Umbilical cord (tissue), 1 donor: ENCODE measurements at regions not wholly inside any gene's neighbourhood (a gene's known extent, or its start where the extent isn't known, plus 50 kb on each side); places are given as distances from the start of the nearest gene placed in this dataset.

Experiments
- DNase-seq: peaks from one replicate; pipeline ENCODE4 v3.0.0-alpha.2; 2015; ENCODE audit warnings: low spot score

DNA sequence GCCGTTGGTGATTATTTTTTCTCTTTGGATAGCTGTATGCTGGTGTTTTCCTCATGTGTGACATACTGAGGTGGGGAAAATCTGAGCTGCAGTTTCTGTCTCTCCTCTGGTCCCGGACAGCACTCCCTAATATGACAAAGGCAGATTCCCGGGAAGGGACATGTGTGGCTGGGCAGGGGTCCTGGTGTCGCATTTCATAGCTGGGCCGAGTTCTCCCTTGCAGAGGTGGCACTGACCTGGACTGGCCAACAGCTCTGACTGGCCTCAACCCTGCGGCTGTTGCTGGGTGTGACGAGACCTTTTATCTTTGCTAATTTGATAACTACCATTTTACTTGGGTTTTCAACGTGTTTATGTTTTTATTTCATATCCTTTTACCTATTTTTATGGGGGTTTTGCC lies 248.6 kb upstream of the TCERG1L start:
- DNase-seq, result no peak

DNA sequence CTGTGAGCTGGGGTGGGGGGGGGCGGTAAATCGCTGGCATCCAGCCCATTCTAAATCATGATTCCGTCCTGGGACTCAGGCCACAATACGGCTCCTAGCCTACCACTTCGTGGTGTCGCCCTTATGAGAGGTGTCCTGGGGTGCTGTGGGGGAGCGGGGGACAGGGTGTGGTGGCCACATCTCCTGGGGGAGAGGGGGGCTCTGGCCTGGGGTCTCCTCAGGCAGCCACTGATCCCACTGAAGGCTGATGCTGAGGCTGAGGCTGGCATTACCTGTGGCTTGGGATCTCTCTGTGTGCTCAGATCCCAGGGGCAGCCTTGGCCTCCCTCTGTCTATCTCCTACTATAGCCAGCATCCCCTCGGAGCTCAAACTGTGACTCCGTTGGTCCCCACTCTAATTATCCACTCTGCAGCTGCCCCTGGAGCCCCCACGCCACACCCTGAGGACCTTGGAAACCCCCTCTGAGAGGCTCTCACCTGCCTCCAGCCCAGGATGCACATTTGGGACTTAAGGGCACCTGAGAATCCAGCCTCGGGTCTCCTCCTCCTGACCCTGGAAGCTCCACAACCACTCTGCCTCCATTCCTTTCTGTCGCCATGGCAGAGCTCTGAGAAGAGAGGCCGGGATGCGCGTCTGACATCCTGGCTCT lies 249.3 kb upstream of the TCERG1L start:
- DNase-seq, result no peak

DNA sequence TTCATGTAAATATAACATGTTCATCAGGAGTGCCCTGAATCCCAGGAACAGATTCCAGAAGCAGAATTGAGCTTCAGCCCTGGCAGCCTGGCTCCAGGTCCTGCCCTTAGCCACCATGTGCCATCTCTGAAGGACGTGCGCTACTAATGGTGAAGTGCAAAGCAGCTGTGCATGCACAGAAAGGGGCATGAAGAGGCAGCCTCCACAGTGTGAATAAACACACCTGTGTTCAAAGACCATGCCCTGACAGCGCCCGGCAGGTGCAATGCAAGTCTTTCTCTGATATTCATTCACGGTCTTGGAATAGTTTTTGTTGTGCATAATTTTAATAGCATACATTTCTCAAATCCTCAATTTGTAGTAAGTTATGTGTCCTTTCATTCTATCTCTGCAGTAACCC lies 250.4 kb upstream of the TCERG1L start:
- DNase-seq, result no peak

DNA sequence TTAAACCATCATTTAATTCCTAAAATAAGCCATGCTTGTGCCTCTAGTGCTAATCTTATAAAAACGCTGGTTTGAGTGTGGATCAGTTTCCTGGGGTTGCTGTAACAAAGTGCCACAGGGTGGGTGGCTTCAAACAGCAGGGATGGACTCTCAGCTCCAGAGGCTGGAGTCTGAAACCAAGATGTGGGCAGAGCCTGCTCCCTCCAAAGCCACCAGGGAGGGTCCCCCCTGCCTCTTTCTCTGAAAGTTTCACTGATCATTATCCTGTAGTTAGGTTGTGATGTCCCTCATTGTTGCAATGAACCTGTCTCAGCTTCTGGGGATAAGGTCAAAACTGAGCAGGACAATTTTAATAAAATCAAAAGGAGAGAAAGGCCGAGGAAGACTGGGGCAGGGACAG lies 251.9 kb upstream of the TCERG1L start:
- DNase-seq, result no peak

DNA sequence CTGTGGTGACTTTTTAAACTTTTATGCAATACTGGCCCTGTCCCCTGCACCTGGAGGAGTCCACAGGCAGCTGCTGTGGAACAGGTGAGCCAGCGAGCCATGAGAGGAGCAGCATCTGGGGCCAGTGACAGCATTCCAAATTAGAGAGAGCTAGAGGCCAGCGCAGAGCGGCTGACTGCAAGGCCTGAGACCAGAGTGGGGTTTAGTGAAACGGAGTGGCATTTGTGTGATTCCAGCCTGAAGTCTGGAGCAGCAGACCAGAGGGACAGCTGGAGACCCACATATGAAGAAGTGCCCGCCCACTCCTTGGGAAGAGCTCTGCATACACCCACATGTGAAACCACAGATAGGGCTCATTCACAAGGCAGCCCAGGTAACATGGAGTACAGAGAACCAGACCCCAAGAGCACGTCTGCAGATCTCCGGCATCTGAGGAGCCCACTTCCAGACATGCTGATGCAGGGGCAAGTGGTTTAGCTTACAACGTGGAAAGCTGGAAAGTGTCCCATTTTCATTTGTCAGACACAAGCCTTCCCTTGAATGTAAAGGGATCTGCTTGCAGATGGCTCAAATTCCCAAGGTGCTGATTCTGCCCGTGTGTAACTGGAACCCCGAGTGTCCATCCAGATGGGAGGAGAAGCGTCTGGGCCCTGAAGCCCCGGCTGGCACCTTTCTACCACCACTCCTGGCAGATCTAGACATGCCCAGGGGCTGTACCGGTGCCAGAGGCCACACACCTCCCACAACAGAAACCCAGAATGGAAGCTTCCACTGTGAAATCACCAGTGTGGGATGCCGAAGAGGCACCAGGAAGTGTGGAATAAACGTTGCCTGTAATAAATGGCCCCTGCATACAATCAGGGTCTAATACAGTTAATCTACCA lies 256.0 kb upstream of the TCERG1L start:
- DNase-seq, result no peak

DNA sequence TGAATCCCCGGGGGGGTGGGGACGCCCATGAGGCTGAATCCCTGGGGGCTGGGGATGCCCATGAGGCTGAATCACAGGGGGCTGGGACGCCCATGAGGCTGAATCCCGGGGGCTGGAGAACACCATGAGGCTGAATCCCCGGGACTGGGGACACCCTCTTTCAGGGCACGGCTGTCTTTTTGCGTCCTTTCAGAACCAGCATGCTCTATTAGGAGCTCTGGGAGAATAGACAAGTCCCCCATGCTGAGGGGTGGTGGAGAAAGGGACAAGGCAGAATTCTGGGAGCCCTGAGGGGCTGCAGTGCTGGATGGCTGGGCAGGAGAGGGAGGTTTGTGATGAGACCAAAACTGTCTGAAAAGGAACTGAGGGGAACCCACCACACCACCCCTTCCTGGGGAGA lies 257.3 kb upstream of the TCERG1L start:
- no peak for DNase-seq

DNA sequence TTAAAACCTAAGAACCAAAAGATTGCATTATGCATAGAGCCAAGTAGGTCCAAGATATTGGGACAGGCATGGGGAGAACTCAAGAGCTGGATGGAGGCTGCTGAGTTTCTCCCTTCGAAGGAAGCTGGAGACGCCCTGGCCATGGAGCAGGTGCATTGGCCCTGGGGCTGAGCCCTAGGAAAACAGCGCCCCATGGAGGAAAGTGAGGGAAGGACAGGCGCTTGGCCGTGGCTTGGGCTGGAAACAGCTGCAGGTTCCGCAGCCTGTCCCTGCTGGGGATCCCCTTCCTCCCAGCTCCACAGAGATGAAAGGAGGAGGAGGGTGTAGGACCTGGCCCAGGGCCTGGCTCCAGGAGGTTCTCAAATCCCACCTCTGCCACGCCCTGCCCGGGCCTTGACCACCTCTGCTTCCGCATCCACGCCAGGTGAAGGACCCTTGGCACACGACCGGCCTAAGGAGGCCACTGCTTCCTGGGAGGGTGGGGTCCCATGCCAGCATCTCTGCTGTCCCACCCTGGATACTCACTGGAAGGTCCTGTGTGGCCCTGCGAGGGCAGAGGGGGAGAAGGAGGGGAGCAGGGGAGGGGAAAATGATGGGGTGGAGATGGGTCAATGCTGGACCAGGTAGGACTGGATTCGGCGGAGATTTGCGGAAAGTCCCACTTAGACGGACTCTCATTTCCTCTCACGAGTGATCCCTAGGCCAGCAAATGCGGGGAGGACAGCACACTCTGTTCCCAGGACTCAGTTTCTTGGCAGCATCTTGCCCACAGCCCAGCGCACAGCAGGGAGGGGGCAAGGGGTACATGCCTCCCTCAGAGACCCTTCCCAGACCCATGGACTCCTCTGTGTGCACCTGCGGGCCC lies 258.6 kb upstream of the TCERG1L start:
- no peak for DNase-seq

DNA sequence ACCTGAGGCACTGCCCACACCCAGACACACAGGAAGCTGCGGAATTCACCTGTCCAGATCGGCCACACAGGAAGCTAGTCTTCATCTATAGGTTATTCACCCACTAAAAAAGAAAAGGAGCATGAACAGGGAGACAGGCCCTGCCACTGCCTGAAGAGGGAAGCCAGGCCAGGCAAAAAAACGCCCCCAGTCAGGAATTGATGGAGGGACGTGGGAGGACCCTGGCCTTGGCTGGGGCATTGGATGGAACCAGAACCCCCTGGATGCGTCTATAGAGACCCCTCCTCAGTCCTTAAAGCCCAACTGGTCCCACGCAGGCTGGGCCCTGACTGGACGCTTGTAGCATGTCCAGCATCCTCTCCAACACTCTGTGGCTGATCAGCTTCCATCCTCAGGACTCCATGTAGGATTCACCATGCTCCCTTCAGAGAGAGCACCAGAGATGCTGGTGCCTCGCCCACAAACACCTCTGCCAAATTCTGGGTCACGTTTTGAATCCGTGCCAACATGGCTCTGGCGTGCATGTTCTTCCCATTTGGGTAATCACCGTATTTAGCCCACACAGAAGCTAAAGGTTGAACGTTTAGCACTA lies 259.3 kb upstream of the TCERG1L start:
- DNase-seq, result no peak

DNA sequence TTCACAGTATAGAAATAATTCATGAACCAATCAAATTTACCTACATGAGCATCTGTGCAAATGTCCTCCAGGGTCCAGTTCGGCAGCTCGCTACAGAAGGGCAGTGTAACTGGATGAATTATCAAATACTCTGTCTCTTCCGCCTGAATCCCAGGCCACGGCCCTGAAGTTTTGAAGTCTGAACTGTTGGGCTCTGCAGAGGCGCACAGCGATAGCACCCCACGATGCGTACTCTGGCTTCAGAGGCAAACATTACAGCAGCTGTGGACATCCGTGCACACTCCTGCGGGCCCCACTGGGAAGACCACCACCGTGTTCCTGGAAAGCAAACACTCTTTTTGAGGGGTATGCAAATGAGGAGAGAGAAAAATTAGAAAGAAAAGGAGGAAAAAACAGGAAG lies 259.8 kb upstream of the TCERG1L start:
- DNase-seq, result no peak

DNA sequence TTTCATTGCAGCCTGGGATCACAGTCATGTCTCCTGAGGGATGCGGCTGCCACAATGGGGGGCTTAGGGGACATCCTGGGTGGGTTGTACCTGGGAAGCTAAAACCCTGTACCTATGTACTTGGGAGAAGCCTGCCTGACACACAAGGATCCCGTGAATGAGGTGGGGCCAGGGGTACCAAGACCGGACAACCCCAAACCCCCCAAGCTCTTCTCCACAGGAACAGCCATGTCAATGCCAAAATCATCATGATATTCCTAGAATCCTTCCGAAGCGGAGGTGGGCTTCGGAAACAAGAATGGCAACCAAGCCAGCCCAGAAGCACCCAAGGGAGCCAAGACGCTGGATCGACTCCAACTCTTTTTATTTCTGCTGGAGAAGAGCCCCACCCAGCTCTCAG lies 260.3 kb upstream of the TCERG1L start:
- DNase-seq, result no peak

DNA sequence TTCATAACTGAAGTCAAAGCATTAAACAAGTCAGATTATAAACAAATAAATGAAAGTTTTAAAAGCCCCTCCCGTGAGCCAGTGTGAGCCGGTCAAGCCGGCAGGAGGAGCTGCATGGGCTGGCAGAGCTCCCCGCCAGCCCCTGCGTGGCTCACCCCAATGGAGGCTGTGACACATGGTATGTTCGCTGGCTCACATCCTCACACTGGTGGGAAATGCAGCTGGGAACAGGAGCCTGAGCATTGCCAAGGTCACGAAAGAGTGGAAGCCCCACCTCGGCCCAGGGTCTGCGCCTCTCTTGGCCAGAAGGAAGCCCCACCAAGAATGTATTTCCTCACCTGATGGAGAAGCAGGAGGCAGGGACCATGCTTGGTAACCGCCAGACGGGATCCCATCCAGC lies 261.7 kb upstream of the TCERG1L start:
- no peak for DNase-seq

DNA sequence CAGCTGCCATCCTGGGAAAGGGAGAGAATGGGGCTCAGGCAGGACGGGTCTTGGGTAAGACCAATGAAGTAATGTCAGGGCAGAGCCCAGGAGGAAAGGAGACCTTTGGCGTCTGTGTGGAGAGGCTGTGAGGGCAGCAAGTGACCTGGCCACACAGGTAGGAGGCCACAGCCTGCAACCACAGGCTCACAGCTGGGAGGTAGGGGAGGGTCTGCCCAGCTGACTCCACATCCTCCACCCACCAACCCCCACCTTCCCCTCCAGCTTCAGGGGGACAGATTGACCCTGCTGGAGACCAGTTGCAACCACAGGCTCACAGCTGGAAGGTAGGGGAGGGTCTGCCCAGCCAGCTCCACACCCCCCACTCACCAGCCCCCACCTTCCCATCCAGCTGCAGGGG lies 262.2 kb upstream of the TCERG1L start:
- DNase-seq, result no peak

DNA sequence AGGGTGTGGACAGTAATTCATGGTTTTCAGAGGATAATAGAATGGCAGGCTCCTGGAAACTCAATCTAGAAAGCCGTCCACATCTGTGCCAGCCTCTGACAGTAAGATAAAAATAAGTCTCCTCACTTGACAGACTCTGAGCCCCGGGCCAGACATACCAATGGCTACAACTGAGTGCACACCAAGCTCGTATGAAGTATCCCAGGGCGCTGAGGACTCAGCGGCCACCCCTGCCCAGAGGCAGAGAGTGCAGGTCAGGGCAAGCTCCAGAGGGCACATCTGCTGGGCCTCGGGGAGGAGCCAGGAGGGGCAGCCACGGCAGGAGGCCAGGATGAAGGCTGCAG lies 262.8 kb upstream of the TCERG1L start:
- DNase-seq, result no peak

DNA sequence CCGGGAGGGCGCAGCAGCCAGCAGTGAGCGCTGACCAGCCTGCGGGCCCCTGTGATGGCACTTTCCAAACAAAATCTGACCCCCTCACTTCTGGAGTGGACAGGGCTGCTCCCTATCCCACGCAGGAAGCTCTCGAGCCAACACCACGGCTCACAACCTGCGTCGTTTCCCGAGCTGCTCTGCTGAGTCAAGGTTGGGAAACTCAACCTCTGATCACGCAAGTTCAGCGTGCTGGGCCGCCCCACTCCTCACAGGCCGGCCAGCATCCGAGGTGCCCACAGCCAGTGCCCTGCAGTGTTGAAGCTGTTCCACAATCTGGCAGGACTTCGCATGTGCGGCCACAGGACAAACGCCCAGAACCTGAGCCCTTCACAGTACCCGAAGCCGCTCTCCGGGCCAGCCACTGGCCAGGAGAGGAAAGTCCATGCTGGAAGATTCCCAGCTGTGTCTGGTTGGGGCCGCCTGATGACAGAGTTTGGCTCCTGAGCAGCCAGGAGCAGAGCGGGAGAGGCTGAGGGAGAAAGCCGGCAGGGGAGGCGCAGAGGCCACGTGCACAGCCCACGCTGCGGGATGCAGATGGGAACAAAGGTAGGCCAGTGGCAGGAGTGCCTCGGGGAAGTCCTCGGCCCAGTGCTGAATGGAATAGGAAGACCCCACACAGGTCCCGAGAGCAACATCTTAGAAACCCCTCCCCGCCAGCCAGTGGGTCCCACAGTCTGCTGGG lies 263.3 kb upstream of the TCERG1L start:
- no peak for DNase-seq

DNA sequence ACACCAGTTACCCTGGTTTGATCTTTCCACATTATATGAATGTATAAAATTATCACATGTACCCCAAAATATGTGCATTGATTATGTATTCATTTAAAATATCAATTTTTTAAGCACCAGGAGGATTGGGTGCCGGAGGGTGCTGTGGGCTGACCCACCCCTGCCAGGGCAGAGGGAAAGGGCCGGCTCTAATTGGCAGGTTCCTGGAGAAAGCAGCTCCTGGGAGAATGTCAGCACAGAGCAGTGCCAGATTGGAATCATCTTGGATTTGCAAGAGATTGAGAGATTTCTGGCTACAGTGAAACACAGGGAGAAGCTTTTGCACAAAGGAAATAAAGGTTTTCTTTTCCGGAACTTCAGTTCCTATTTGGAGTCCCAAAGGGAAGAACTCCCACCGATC lies 264.4 kb upstream of the TCERG1L start:
- DNase-seq, result peak; percentile 25

DNA sequence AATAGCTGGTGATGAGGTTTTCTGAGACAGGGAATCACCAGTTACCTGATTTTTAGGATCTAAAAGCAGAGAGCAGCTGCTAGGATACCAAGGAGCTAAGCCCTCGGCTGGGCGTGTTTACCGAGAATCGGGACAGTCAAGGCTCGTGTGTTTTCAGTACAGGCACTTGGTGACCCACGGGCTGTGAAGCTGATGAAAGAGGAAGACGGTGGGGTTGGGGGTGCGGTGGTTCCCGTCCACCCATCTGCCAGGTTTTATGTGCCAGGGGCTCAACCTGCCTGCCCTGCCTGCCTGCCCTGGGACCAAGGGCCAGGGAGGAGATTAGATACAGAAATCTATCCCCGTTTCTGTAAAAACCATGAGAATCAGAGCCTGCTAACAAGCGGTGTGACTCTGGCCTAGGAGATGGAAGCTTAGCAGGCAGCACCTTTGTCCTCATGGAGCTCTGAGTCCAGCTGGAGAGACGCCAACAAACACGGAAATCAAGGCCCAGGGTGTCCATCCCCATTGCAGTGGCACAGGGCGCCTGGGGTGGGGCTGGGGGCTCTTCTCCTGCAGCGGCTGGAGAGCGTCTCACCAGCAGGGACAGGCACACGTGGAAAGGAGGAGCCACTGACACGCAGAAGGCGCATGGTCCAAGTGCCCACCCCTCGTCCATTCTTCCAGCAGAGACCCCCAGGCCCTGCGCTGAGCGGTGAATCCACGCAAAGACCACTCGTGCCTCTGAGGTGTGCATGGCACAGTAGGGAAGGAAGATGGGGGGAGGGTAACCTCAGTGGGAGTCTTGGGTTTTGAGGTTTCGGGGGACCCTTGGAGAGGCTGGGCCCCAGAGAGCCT lies 265.0 kb upstream of the TCERG1L start:
- no peak for DNase-seq

DNA sequence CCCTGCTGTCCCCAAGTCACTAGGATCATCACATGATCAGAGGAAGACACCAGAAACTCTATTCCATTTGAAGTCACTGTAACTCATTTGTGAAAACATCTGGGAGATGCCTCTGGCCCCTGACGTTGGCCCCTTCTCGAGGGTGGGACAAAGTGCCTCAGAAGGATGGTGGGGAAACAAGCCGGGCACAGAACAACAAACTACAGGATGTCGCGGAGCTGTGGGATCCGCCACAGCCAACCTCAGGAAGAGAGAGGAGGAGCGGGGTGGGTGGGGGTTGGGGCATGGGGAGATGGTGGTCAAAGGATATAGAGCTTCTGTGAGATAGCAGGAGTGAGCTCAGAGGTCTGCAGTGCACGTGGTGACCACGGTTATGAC lies 265.6 kb upstream of the TCERG1L start:
- no peak for DNase-seq

DNA sequence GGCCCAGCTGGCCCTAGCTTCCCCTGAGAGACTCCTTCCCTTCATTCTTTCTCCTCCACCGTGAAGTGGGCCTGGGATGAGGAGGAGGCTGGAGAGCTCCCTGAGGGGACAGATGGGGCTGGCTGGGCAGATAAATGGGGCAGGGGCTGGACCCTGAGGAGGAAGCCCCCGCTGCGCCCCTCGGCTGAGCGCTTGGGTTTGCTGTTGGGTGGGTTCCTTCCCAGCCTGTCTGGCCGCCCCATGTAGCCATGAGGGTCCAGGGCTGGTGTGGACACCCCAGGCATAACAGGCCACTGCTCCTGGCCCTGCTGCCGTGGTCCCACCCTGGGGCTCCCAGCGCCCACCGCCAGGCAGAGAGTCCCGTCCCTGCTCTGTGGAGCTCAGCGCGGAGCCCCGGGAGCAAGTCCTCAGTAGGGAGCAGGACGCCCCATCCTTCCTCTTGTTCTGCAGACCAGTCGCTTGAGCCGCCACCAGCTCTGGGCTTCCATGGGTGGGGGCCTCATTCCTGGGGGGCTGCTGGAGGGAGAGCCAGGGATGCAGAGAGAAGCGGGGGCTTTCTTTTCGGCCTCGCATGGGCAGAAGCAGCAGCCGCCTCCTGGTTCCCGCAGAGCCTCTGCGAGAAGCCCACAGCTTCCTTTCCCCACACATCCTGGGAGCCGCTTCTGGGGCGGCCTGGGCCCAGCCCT lies 266.4 kb upstream of the TCERG1L start:
- no peak for DNase-seq

DNA sequence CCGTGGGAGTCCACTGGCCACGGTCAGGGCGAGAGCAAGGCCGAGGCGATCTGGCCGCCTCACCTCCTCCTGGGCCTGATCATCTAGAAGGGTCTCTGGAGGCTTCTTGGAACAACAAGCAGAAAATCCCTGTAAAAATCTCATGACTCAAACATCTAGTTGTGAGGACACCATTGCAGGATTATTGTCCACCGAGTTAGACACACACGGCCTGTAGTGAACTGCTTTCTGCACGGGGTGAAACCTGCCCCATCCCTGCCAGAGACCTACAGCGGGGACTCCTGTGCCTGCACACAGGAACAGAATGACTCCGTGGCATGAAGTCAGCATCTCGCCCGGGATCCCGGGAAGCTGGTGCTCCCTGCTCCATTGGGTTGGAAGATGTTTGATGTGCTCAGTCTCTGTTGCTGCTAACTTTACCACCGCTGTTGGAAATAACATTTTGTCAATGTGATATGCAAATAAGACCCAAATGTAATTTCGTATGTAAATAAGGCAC lies 267.0 kb upstream of the TCERG1L start:
- DNase-seq, result no peak
